Heart left ventricle (tissue), 13 donors: ENCODE measurements at regions not wholly inside any gene's neighbourhood (a gene's known extent, or its start where the extent isn't known, plus 50 kb on each side); places are given as distances from the start of the nearest gene placed in this dataset.

Source experiments
- POLR2A ChIP-seq, 2 donors: fragments of 450-650 bp; IDR thresholded peaks; one replicate each; pipeline ENCODE4 v1.6.1; 2017; ENCODE audit warnings: antibody characterized with exemption in 2 of 2, mild to moderate bottlenecking in 2 of 2, moderate library complexity in 2 of 2
- TF ChIP-seq, protein P1 (sequence below), 12 donors: fragments of 200-600 bp; sonication (generic) in 4 of 12; IDR thresholded peaks; one replicate each; pipeline versions ENCODE4 v1.5.0 to v1.8.0; 2018 to 2022; ENCODE audit warnings: antibody characterized with exemption in 12 of 12, mild to moderate bottlenecking in 5 of 12
- donor health status: ischemic (EF 13 %, LVEDD 7.1; RV severe dilation, severe dysfunction).
- donor health status: DM: no; HTN: yes; CAD: no.
- donor health status: DM: no; HTN: no; CAD: no.
- donor health status: ischemic (EF 25% LVEDD 6.9; RV normal size, moderate dysfunction).
- donor health status: ischemic (EF 25% LVEDD 5.7; RV mildly dilated, moderate dysfunction).
- donor health status: ischemic (EF 35%, LVEDD 5.7; RV mildly dilated, moderate dysfunction).
- donor health status: nonischemic (EF 11% LVEDD 7.7; RV severe dilation, severe dysfunction).
- donor health status: DM: yes; HTN: yes; CAD: no.
- donor health status: PGD.
- donor health status: ischemic (EF 29% LVEDD 5.4; RV normal size, mild dysfunction).
- donor health status: nonischemic (EF 23%, LVEDD 6.1; RV moderate dilation, normal function).

DNA sequence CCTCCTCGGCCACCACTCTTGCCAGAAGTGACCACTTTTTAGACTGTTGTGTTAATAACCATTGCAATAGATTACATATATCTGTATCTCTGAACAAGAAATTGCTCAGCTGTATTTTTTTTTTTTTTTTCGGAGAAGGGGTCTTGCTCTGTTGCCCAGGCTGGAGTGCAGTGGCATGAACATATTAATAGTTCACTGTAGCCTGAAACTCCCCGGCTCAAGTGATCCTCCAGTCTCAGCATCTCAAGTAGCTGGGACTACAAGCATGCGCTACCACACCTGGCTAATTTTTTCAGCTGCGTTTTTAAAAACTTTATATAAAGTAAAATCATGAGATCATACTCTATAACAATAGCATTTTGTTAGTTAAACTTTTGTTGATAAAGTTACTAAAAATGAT lies 609.0 kb downstream of the ZNF385D start:
- TF ChIP-seq, protein P1, sequence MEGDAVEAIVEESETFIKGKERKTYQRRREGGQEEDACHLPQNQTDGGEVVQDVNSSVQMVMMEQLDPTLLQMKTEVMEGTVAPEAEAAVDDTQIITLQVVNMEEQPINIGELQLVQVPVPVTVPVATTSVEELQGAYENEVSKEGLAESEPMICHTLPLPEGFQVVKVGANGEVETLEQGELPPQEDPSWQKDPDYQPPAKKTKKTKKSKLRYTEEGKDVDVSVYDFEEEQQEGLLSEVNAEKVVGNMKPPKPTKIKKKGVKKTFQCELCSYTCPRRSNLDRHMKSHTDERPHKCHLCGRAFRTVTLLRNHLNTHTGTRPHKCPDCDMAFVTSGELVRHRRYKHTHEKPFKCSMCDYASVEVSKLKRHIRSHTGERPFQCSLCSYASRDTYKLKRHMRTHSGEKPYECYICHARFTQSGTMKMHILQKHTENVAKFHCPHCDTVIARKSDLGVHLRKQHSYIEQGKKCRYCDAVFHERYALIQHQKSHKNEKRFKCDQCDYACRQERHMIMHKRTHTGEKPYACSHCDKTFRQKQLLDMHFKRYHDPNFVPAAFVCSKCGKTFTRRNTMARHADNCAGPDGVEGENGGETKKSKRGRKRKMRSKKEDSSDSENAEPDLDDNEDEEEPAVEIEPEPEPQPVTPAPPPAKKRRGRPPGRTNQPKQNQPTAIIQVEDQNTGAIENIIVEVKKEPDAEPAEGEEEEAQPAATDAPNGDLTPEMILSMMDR (IDR thresholded peaks at IDR 0.05): no peak
- TF ChIP-seq POLR2A (IDR thresholded peaks at IDR 0.05): no peak
